ENCODE measurements at regions not wholly inside any gene's neighbourhood (a gene's known extent, or its start where the extent isn't known, plus 50 kb on each side); places are given as distances from the start of the nearest gene placed in this dataset.

DNA sequence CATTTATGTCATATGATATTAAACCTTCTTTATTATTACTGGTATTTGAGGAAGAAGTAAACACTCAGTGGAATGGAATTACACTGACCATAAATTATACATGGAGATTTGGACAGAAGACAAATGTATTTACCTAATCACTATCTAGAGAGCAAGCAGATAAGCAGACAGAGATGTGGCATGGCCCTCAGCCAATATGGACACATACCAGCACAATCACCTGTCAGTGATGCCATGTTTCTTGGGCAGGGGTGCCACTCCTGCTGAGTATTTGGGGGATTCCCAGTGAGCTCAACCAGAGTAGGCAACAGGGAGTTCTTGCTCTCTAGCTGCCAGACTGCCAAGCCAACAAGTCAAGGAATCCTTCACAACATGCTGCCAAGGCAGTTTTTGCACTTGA, 866.3 kb upstream of the LRRN3 start:
- no peak overlapping the region for H3K4me3 ChIP-seq (replicated peaks; ENCODE audit: insufficient read depth, low read length)
- H3K27ac ChIP-seq (replicated peaks), result no peak overlapping the region
- no peak for TF ChIP-seq POLR2AphosphoS5 (IDR thresholded peaks at IDR 0.05; ENCODE audit: low read depth)
- TF ChIP-seq GABPA (IDR thresholded peaks at IDR 0.05; ENCODE audit: low read depth), result no peak
- TF ChIP-seq REST (IDR thresholded peaks at IDR 0.05; ENCODE audit: insufficient replicate concordance, low read depth), result no peak
- no peak for TF ChIP-seq SPI1 (IDR thresholded peaks at IDR 0.05; ENCODE audit: borderline replicate concordance, low read depth)
- TF ChIP-seq CTCF (IDR thresholded peaks at IDR 0.05; ENCODE audit: insufficient read depth, low read length), result no peak
- DNase-seq (ENCODE audit: low read depth in 1 of 2, low spot score in 1 of 2), result no peak
- no peaks in the 10 kb centered on the region for H3K27me3 ChIP-seq (ENCODE audit: insufficient read depth, poor library complexity, severe bottlenecking)

DNA sequence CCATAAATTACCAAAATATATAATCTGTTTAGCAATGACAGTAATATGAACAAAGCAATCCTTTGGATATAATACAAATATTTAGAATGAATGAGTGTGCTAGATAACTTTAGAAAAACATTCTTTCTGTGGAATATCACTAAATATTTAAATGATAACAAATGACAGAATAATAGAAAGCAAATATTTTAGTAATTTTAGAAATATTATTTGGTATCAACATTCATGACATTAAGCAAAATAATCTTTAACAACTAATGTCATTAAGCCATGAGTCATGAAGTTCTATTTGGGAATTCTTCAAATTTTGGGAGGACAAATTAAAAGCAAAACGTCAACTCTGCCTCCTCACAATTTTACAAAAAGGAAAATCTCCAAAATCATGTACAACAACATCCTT, 844.8 kb upstream of the LRRN3 start:
- no peak overlapping the region for H3K4me3 ChIP-seq (replicated peaks; ENCODE audit: insufficient read depth, low read length)
- no peaks in the 10 kb centered on the region for H3K27me3 ChIP-seq (ENCODE audit: insufficient read depth, poor library complexity, severe bottlenecking)
- H3K27ac ChIP-seq (replicated peaks), result no peak overlapping the region
- DNase-seq (ENCODE audit: low read depth in 1 of 2, low spot score in 1 of 2), result no peak
- no peak for TF ChIP-seq SPI1 (IDR thresholded peaks at IDR 0.05; ENCODE audit: borderline replicate concordance, low read depth)
- TF ChIP-seq REST (IDR thresholded peaks at IDR 0.05; ENCODE audit: insufficient replicate concordance, low read depth), result no peak
- TF ChIP-seq CTCF (IDR thresholded peaks at IDR 0.05; ENCODE audit: insufficient read depth, low read length), result no peak
- TF ChIP-seq POLR2AphosphoS5 (IDR thresholded peaks at IDR 0.05; ENCODE audit: low read depth), result no peak
- TF ChIP-seq GABPA (IDR thresholded peaks at IDR 0.05; ENCODE audit: low read depth), result no peak

DNA sequence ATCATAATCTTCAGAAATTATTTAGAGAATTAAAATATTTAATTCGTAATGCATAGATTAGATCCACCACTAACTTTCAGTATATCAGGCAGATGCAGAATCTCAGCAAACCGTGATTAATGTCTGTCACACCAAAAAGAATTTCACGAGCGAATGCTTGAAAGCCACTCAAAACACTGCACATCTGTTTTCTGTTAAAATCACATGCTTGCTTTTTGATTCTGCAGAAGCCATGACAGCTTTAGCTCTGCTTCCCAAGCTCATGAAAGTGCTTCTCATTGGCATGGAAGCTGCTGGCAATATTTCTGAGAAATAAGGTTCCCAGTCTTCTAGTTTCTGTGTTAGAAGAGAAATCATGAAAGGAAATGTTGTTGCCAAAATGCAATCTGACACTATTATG, 837.8 kb upstream of the LRRN3 start:
- Histone ChIP-seq H3K27me3 (ENCODE audit: insufficient read depth, poor library complexity, severe bottlenecking) (no peaks in the 10 kb centered on the region), H3K4me3 (replicated peaks; ENCODE audit: insufficient read depth, low read length) (no peak overlapping the region), H3K27ac (replicated peaks) (no peak overlapping the region)
- TF ChIP-seq SPI1 (IDR thresholded peaks at IDR 0.05; ENCODE audit: borderline replicate concordance, low read depth), result no peak
- TF ChIP-seq REST (IDR thresholded peaks at IDR 0.05; ENCODE audit: insufficient replicate concordance, low read depth), result no peak
- no peak for DNase-seq (ENCODE audit: low read depth in 1 of 2, low spot score in 1 of 2)

DNA sequence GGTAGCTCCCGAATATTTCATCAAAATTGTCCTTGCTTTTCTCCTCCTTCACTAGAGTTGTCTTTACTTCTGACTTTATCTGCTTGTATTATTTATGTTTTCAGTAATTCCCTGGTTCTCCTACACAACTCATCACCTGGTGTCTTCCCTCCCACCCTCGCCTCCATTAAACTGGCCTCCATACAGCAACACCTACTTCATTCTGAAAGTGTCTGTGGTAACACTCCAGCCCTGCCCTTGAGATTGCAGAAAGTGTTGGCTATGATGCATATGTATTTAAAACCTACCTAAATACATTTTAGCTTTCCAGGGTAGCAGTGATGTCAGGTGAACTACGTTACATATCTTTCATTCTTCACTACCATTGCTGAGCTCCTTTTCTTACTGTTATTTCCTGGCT, 833.3 kb upstream of the LRRN3 start:
- TF ChIP-seq GABPA (IDR thresholded peaks at IDR 0.05; ENCODE audit: low read depth) (no peak), REST (IDR thresholded peaks at IDR 0.05; ENCODE audit: insufficient replicate concordance, low read depth) (no peak), SPI1 (IDR thresholded peaks at IDR 0.05; ENCODE audit: borderline replicate concordance, low read depth) (no peak), CTCF (IDR thresholded peaks at IDR 0.05; ENCODE audit: insufficient read depth, low read length) (no peak), POLR2AphosphoS5 (IDR thresholded peaks at IDR 0.05; ENCODE audit: low read depth) (no peak)
- no peak for DNase-seq (ENCODE audit: low read depth in 1 of 2, low spot score in 1 of 2)
- Histone ChIP-seq H3K27ac (replicated peaks) (no peak overlapping the region), H3K4me3 (replicated peaks; ENCODE audit: insufficient read depth, low read length) (no peak overlapping the region), H3K27me3 (ENCODE audit: insufficient read depth, poor library complexity, severe bottlenecking) (no peaks in the 10 kb centered on the region)

Data from HL-60 (cell line).